Psoas muscle (tissue), 7 donors: ENCODE measurements at regions not wholly inside any gene's neighbourhood (a gene's known extent, or its start where the extent isn't known, plus 50 kb on each side); places are given as distances from the start of the nearest gene placed in this dataset.

Experiments used
- ATAC-seq, 4 donors: fragments of 200-7000 bp; cut with Tn5 transposase; one replicate each; pipeline ENCODE4 v1.9.1; 2020; ENCODE audit warnings: moderate library complexity in 3 of 4, mild to moderate bottlenecking in 2 of 4
- DNase-seq, 2 donors: peaks; one replicate each; pipeline ENCODE4 v3.0.0-alpha.2; 2020
- H3K27ac ChIP-seq: fragments of 200-600 bp; one replicate; pipeline ENCODE4 v1.8.0; 2022
- H3K27me3 ChIP-seq, 3 donors: fragments of 200-600 bp in 1 of 3; one replicate each; pipeline versions ENCODE4 v1.6.1 to v1.8.0; 2013 to 2022; ENCODE audit warnings: low read length in 2 of 3, mild to moderate bottlenecking in 2 of 3, moderate library complexity in 1 of 3; ENCODE audit not compliant: insufficient read depth in 3 of 3
- H3K36me3 ChIP-seq, 2 donors: fragments of 200-600 bp in 1 of 2; one replicate each; pipeline versions ENCODE4 v1.6.1 to v1.8.0; 2013 to 2022; ENCODE audit warnings: low read depth in 1 of 2, mild to moderate bottlenecking in 1 of 2, moderate library complexity in 1 of 2; ENCODE audit not compliant: insufficient read depth in 1 of 2
- H3K4me1 ChIP-seq: fragments of 200-600 bp; one replicate; pipeline ENCODE4 v1.8.0; 2022
- H3K4me3 ChIP-seq: fragments of 200-600 bp; one replicate; pipeline ENCODE4 v1.8.0; 2022; ENCODE audit warnings: mild to moderate bottlenecking
- H3K9me3 ChIP-seq: fragments of 200-600 bp; one replicate; pipeline ENCODE4 v1.8.0; 2022
- WGBS, 3 donors: extraction: QIAGEN DNeasy Blood & Tissue Kit; methylation state at CpG; one replicate each; pipeline versions ENCODE4 v1.1.6 to v1.1.7; 2013; 5-methylcytosine and 5-hydroxymethylcytosine counted together
- intact Hi-C, 2 donors: fragments of 100-400 bp; cut with DNase I; formaldehyde crosslinking; loops; one replicate each; pipeline versions ENCODE4 v1.11.0 to v1.14.2; 2022
- TF ChIP-seq, protein P1 (sequence below): fragments of 200-600 bp; IDR thresholded peaks from one replicate; pipeline ENCODE4 v1.8.0; 2022; ENCODE audit warnings: antibody characterized with exemption
- donor health status: healthy with polysubstance abuse.
- donor health status: DM: no; HTN: no; CAD: no; lungs with moderate emphysema.
- donor health status: Bipolar disorder and iron deficiency.
- donor health status: healthy.
- donor health status: DM: yes; HTN: yes; CAD: no.
- donor health status: DM: no; HTN: no; CAD: no.
- donor health status: DM: yes; HTN: yes; CAD: no.

GRCh38 chr6:103210686-103211085, 1649.0 kb downstream of the HACE1 start:
- H3K27me3 ChIP-seq: no peaks in the 10 kb centered on the region
- TF ChIP-seq, protein P1, sequence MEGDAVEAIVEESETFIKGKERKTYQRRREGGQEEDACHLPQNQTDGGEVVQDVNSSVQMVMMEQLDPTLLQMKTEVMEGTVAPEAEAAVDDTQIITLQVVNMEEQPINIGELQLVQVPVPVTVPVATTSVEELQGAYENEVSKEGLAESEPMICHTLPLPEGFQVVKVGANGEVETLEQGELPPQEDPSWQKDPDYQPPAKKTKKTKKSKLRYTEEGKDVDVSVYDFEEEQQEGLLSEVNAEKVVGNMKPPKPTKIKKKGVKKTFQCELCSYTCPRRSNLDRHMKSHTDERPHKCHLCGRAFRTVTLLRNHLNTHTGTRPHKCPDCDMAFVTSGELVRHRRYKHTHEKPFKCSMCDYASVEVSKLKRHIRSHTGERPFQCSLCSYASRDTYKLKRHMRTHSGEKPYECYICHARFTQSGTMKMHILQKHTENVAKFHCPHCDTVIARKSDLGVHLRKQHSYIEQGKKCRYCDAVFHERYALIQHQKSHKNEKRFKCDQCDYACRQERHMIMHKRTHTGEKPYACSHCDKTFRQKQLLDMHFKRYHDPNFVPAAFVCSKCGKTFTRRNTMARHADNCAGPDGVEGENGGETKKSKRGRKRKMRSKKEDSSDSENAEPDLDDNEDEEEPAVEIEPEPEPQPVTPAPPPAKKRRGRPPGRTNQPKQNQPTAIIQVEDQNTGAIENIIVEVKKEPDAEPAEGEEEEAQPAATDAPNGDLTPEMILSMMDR: no peak
- H3K27ac ChIP-seq: no peak overlapping the region
- no peaks in the 10 kb centered on the region for H3K9me3 ChIP-seq
- H3K4me1 ChIP-seq: no peaks in the 10 kb centered on the region
- ATAC-seq: no peak
- no peak for DNase-seq
- intact Hi-C loops: no loop called here
- H3K4me3 ChIP-seq: no peak overlapping the region
- 33 to 46% (median 38%) methylated on average over 2 of the region's 2 CpGs for WGBS, 3 donors
- H3K36me3 ChIP-seq: no peaks in the 10 kb centered on the region

- WGBS, 3 donors: 72 to 74% (median 73%) methylated on average over 6 of the region's 6 CpGs
- no peak for ATAC-seq
- no peak for DNase-seq
These were observed 1661.3 kb downstream of the HACE1 start for GRCh38 chr6:103198386-103198785.

GRCh38 chr6:103193413-103193812, 1666.3 kb downstream of the HACE1 start:
- Histone ChIP-seq H3K36me3 (no peaks in the 10 kb centered on the region), H3K27ac (no peak overlapping the region), H3K4me3 (no peak overlapping the region), H3K4me1 (no peaks in the 10 kb centered on the region), H3K27me3 (no peaks in the 10 kb centered on the region), H3K9me3 (no peaks in the 10 kb centered on the region)
- WGBS, 3 donors: 51 to 67% (median 55%) methylated on average over 3 of the region's 3 CpGs
- no peak for ATAC-seq
- intact Hi-C loops: no loop called here
- no peak for DNase-seq
- TF ChIP-seq, protein P1: no peak

More at GRCh38 chr6:103198386-103198785, 1661.3 kb downstream of the HACE1 start:
- Histone ChIP-seq H3K4me1 (no peaks in the 10 kb centered on the region), H3K4me3 (no peak overlapping the region), H3K27ac (no peak overlapping the region), H3K9me3 (no peaks in the 10 kb centered on the region), H3K36me3 (no peaks in the 10 kb centered on the region), H3K27me3 (no peaks in the 10 kb centered on the region)
- TF ChIP-seq, protein P1: no peak
- intact Hi-C loops: no loop called here

DNA sequence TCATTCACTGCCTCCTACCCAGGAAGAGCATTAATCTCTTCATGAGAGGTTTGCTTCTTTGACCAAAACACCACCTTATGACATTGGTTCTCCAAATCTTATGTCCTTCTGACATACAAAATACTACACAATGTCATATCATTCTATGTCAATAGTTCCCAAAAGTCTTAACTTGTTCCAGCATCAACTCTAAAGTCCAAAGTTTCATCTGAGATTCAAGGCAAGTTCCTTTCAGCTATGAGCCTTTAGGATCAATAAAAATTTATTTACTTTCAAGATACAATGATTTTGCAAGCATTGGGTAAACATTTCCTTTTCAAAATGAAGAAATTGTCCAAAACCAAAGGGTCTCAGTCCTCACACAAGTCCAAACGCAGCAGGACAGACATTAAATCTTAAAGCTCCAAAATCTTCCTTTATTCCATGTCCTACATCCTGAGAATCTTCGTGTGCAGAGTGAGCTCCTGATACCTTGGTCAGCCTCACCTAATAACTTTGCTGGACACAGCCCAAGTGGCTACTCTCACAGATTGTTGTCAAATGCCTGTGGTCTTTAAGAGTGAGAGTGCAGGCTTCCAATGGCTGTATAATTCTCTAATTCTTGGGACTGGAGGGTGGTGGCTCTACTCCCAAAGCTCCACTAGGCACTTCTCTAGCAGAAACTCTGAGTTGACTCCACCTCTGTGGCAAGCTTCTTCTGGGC, 1668.2 kb downstream of the HACE1 start:
- TF ChIP-seq, protein P1: no peak
- no peaks in the 10 kb centered on the region for H3K36me3 ChIP-seq
- intact Hi-C loops: no loop called here
- no peak overlapping the region for H3K27ac ChIP-seq
- H3K4me1 ChIP-seq: no peaks in the 10 kb centered on the region
- DNase-seq (no peak), ATAC-seq (no peak)
- H3K9me3 ChIP-seq: no peaks in the 10 kb centered on the region
- no peaks in the 10 kb centered on the region for H3K27me3 ChIP-seq
- H3K4me3 ChIP-seq: no peak overlapping the region
- 44 to 56% (median 51%) methylated on average over 2 of the region's 2 CpGs for WGBS, 3 donors

- TF ChIP-seq, protein P1: no peak
- Histone ChIP-seq H3K27me3 (no peaks in the 10 kb centered on the region), H3K36me3 (no peaks in the 10 kb centered on the region), H3K4me3 (no peak overlapping the region), H3K9me3 (no peaks in the 10 kb centered on the region), H3K4me1 (no peaks in the 10 kb centered on the region), H3K27ac (no peak overlapping the region)
- 83 to 87% (median 85%) methylated on average over 3 of the region's 3 CpGs for WGBS, 3 donors
- DNase-seq: no peak
- intact Hi-C loops: no loop called here
- ATAC-seq: no peak
These were observed 1674.9 kb downstream of the HACE1 start for GRCh38 chr6:103184776-103185175.
